Liver (tissue), 3 donors: ENCODE measurements at regions not wholly inside any gene's neighbourhood (a gene's known extent, or its start where the extent isn't known, plus 50 kb on each side); places are given as distances from the start of the nearest gene placed in this dataset.

ENCODE experiments used
- ATF3 ChIP-seq: IDR thresholded peaks from 2 replicates; pipeline ENCODE4 v1.6.1; 2016; ENCODE audit warnings: antibody characterized with exemption
- CTCF ChIP-seq: fragments of 150-350 bp; IDR thresholded peaks from 2 replicates; pipeline ENCODE4 v1.5.1; 2017; ENCODE audit warnings: improper control_type of control experiment, low read depth, low read length; ENCODE audit not compliant: missing input control
- donor health status: healthy.
- donor health status: healthy.

- no peak for TF ChIP-seq CTCF
- no peak for TF ChIP-seq ATF3
These were observed 1238.7 kb downstream of the TBC1D22A start for GRCh38 chr22:48001101-48001500.
